Forelimb muscle (tissue), 1 donor: ENCODE measurements at regions not wholly inside any gene's neighbourhood (a gene's known extent, or its start where the extent isn't known, plus 50 kb on each side); places are given as distances from the start of the nearest gene placed in this dataset.
A peak's percentile ranks its signal among the peaks of the same experiment; 100 is the strongest.
"Not testable (repeated sequence)": the region's sequence is repeated elsewhere in the genome, so short reads cannot be mapped to it uniquely, and the experiment has no call there.

Source experiments
- DNase-seq: peaks from one replicate; pipeline ENCODE4 v3.0.0-alpha.2; 2013; ENCODE audit warnings: low read depth

- no peak for DNase-seq
Observed at GRCh38 chr2:220550995-220551700, 923.7 kb downstream of the SLC4A3 start.

DNA sequence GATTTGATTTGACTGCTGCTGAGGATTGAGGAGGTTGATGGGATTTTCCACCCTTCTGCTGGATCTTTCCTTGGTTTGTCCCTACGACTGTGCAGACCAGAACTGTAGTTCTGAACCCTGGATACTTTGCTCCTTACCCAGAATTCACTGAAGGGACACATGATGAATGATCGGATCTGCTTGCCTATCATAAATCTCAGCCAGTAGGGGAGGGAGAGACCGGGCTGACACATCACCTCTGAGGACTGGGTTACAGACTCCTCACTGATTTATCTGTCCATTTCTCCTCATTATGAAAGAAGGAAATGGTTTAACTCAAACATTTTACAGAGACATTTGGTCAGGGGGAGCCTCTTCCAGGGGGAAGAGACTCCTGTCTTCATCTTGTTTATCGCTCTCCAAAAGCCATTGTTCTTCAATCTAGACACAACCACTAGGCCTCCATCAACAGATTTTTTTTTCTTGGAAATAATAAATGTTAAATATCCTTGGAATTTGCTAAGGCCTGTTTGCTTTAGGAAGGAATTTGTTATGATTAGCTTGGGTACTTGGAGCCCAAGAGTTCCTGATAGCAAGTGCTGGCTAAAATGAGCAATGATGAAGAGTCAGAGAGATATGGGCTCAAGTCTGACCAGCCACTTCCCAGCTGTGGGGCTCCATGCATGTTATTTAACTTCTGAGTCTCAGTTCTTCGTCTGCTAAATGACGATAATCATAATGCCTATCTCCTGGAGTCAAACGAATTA, 925.5 kb downstream of the SLC4A3 start:
- no peak for DNase-seq

- DNase-seq = no peak
Observed at GRCh38 chr2:220555961-220556630, 928.7 kb downstream of the SLC4A3 start.

DNA sequence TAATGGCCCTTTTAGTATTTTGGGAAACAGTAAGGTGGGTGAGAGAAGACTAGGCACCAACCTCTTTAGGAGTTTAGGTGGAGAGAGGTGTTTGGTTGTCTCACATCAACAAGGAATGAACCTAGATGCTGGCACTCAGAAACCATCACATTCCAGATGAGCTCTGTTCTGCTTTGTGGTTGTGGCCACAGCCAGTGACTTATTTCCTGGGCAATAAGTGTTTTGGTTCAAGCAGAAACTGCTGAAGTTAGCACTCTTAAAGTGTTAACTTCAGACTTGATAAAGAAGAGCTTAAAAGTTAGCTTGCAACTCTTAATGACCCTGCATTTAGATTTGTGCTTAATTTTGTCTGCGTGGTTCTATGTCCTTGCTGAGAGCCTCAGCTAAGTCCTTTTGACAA, 929.2 kb downstream of the SLC4A3 start:
- no peak for DNase-seq

DNA sequence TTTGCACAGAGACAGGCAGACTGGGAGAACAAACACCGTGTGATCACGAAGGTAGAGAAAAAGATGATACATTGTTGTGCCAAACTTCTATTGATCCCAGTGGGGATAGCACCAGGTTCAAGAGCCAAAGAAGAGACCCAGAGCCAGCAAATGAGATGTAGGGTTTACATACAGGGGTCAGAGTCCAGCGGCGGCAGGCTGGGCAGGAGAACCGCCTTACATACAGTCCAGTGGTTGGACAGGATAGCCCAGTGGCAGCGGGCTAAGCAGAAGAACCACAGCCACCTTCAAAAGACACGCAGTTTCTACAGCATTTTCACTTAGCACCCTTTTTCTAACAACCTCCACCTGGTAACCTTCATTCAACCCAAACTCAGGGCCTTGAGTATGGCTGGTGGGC, 932.8 kb downstream of the SLC4A3 start:
- no peak for DNase-seq

GRCh38 chr2:220562375-220563140, 935.1 kb downstream of the SLC4A3 start:
- no peak for DNase-seq

- DNase-seq = peak; percentile 31
Observed at GRCh38 chr2:220568296-220568695, 940.9 kb downstream of the SLC4A3 start.

DNA sequence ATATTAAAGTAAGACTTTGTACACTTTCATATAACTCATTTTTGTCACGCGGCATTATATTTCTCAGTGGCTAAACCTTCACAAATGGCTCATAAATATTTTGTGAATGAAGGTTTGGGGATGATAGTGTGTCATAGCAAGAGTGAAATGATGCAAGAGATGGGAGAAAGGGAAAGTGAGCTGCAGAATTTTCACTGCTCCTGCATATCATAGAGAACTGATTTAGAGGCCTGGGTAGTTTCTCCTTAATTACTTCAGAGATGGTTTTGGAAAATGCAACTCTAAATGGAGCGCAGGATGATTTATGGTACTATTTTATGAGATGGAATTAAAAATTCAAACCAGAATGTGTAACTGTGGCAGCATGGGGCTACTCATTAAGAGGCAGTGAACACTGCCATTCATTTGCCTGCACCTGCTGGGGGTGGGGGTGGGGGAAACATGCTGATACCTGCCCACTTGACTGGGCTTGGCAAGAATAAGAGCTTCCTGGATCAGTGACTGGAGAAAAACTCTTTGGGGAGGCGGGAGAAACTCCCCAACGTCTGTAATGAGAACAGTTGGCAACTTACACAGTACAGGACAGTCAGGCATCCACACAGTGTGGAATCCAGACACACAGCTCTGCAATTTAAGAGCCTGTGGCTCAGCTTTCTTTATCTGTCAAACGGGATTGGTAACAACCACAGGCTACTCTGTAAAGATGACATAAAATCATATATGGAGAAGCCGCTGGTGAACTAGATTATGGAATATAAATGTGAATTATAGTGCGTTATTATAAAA, 941.9 kb downstream of the SLC4A3 start:
- DNase-seq = no peak

DNA sequence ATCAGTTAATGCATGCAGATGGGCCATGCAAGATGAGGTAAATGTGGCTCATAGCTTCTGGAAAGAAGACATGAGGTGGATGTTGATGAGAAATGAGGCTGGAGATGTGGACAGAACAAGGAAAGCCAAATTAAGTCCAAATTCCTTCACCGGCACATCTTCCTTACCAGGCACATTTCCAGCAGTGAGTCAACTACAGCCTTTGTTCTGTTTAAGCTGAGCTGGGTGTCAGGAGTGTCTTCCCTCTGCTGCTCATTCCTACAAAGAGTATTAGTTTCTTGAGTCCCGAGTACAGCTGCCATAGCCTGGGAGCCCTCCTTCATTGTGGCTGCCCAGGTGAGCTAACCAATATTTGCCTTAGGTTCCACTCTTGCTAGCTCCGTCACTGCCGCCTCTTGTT, 945.0 kb downstream of the SLC4A3 start:
- no peak for DNase-seq

GRCh38 chr2:220574038-220574437, 946.6 kb downstream of the SLC4A3 start:
- DNase-seq = no peak

DNA sequence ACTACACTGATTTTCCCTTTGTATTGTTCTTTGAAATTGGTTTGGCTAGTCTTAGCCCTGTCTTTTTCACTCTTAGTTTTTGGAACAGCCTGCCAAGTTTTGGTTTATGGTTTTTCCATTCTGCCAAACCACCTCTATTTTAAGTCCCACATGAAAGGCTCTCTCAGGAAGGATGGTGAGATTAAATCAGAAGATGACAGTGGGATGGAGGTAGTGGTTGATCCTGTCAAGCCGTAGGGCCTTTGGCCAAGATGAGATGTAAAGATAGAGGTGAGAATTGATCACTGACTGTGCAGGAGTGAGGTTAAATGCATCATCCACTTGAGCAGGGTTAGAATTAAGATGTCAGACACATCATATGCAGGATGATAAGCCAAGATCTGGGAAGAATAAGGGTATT, 948.5 kb downstream of the SLC4A3 start:
- DNase-seq = no peak

DNA sequence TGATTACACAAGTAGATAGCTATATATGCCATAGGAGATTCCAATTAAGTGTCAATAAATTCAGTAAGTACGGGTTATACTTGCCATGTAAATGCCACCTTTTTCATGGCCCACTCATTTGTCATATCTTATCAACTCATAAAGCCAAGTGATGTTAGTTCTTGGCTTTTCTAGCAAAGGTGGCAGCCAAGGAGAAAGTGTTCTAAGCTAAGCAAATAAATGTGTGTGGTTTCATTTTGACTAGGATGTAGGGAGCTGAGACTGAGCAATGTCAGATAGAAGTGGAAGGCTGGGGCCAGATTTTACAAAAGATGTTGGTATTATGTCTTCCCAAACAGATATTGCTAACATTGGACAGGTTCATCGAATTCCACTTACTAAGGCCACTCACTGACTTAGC, 952.0 kb downstream of the SLC4A3 start:
- no peak for DNase-seq

- DNase-seq = no peak
Observed at GRCh38 chr2:220580113-220580512, 952.7 kb downstream of the SLC4A3 start.

DNA sequence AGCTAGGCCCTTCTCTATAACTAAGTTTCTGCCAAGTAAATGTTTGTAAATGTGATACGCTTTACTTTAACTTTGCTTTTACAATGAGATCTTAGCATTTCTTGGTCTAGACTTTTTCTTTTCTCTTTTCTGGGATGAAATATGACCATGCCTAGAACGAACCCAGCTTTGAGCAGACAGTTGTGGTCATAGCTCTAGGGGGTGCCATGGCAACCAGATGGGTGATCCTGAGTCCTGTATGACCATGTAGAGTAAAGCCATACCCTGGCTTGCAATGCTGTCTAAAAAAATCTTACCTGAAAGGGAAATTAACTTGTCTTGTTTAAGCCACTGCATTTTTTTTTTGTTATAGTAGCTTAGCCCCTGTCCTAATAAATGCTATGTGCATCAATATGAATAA, 956.3 kb downstream of the SLC4A3 start:
- no peak for DNase-seq

DNA sequence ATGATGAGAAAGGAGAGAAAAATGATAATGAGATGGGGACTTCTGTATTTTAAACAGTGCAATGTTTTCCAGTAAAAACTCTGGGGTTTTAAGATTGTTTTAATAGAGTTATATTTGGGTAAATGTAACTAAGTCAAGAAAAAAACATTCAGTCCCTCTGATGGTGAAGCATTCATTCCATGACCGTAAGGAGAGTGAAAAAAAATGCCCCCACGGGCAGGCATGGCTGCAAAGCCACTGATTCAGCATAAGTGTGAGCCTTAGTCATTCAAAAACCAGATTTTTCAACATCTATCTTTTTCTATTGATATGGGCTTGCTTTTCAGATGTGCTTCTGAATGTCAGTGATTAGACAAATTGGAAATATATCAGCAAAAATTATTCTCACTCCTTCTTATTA, 957.8 kb downstream of the SLC4A3 start:
- DNase-seq = no peak

DNA sequence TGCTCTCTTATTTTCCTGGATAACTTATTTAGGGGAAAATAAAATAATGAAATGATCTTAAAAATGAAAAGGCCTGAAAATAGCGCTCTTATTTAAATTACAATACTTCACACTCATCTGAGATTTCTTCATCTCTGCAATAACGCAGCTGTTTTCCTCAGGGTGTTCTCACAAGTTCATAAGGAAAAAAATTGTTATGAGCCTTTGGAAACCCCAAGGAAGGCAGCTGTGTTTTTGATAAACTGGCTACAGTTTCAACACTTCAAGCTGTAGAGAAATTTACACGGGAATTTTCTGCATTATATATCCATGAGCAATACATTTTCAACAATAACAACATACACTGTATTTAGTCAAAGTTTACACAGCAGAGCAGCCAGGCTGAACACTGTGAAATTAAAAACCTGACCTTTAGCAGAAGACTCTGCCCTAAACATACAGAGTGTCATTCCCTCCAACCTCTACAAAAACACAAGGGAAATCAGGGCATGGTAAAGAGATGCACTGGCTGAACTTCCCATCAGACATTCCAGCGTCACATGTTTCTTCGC, 959.6 kb downstream of the SLC4A3 start:
- DNase-seq = peak; percentile 77

DNA sequence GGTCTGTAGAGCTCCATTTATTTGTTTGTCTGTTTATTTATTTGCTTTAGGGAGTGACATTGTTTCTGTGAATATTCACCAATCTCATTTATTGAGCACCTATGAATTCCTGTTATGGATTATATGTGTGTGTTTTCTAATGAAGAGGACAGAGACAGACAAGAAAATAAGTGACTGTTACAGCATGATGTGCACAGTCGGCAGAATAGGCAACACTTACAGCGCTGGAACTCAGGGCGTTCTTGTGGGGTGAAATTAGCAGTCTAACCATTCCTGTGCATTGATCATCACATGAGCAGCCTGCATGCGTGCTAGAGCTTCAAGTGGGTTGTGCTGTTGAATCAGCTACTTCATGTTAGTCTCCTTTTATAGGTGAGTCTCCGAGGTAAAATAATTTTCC, 960.7 kb downstream of the SLC4A3 start:
- DNase-seq = no peak

GRCh38 chr2:220590476-220590875, 963.0 kb downstream of the SLC4A3 start:
- DNase-seq = no peak

DNA sequence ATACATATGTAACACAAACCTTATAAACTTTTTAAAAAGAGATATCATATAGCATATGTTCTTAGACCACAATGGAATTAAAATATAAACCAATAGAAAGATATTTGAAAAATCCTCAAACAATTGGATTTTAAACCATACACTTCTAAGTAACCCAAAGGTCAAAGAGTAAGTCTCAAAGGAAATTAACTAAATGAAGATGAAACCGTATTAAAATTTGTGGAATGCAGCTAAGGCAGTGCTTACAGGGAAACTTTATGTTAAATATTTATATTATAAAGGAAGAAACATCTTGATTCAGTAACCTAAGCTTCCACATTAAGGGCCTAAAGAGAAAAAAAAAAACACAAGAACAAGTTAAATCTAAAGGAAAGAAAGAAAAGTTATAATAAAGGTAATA, 966.1 kb downstream of the SLC4A3 start:
- no peak for DNase-seq

DNA sequence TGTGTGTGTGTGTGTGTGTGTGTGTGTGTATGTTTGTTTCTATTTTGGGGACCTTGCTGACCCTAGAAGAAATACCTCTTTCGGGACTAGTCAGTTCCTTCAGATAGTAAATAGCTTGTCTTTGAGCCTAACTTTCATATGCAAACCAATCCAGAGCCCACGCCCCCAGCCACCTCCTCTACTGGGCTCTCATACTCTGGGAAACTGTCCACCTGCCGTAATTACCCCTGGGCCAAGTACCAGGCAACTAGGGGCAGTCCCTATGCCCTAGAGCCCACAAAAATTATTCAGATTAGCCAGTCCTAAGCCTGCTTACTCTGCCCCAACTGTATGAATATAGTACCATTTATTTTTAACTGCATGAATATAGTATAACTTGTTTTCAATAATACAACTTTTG, 970.4 kb downstream of the EPHA4 start:
- no peak for DNase-seq

GRCh38 chr2:220613004-220613403, 959.1 kb downstream of the EPHA4 start:
- DNase-seq = not testable (repeated sequence)
